Smooth muscle cell (in vitro differentiated cells): ENCODE measurements at regions not wholly inside any gene's neighbourhood (a gene's known extent, or its start where the extent isn't known, plus 50 kb on each side); places are given as distances from the start of the nearest gene placed in this dataset.

Experiments
- DNase-seq: peaks from one replicate; lab custom pipeline; 2025; ENCODE audit not compliant: unreplicated experiment; lab: John Stamatoyannopoulos, UW
- H2AFZ ChIP-seq: fragments of 200-600 bp; sonication (generic); 2 replicates; pipeline ENCODE4 v1.6.0; 2016; ENCODE audit warnings: antibody characterized with exemption, low read depth, mild to moderate bottlenecking
- H3F3A ChIP-seq: fragments of 200-600 bp; sonication (generic); 2 replicates; pipeline ENCODE4 v1.6.0; 2017; ENCODE audit warnings: antibody characterized with exemption, low read depth
- H3K27ac ChIP-seq: fragments of 200-600 bp; sonication (generic); 2 replicates; pipeline ENCODE4 v1.5.1; 2016; ENCODE audit warnings: low read depth, mild to moderate bottlenecking
- H3K27me3 ChIP-seq: fragments of 200-600 bp; sonication (generic); 2 replicates; pipeline ENCODE4 v1.6.1; 2016; ENCODE audit warnings: low read depth, mild to moderate bottlenecking
- H3K36me3 ChIP-seq: fragments of 200-600 bp; sonication (generic); 2 replicates; pipeline ENCODE4 v1.5.1; 2016; ENCODE audit warnings: low read depth
- H3K4me1 ChIP-seq: fragments of 200-600 bp; sonication (generic); 2 replicates; pipeline ENCODE4 v1.5.1; 2016; ENCODE audit warnings: low read depth
- H3K4me2 ChIP-seq: fragments of 200-600 bp; sonication (generic); 2 replicates; pipeline ENCODE4 v1.6.0; 2016; ENCODE audit warnings: mild to moderate bottlenecking
- H3K4me3 ChIP-seq: fragments of 200-600 bp; sonication (generic); 2 replicates; pipeline ENCODE4 v1.5.1; 2016; ENCODE audit warnings: mild to moderate bottlenecking
- H3K79me2 ChIP-seq: fragments of 200-600 bp; sonication (generic); 2 replicates; pipeline ENCODE4 v1.6.0; 2016; ENCODE audit warnings: low read depth, mild to moderate bottlenecking
- H3K9ac ChIP-seq: fragments of 200-600 bp; sonication (generic); 2 replicates; pipeline ENCODE4 v1.6.0; 2016; ENCODE audit warnings: low read depth
- H3K9me3 ChIP-seq: fragments of 200-600 bp; sonication (generic); replicated peaks from 2 replicates; pipeline ENCODE4 v1.5.1; 2016; ENCODE audit warnings: low read depth
- H4K20me1 ChIP-seq: fragments of 200-600 bp; sonication (generic); 2 replicates; pipeline ENCODE4 v1.6.0; 2016; ENCODE audit warnings: low read depth
- CTCF ChIP-seq: fragments of 200-600 bp; sonication (generic); IDR thresholded peaks from 2 replicates; pipeline ENCODE4 v1.5.1; 2017; ENCODE audit warnings: borderline replicate concordance, mild to moderate bottlenecking, antibody characterized with exemption; ENCODE audit not compliant: insufficient read depth, poor library complexity, severe bottlenecking
- WGBS: methylation state at CpG from one replicate; pipeline ENCODE4 v1.1.7; 2016; ENCODE audit warnings: low lambda C conversion rate; 5-methylcytosine and 5-hydroxymethylcytosine counted together

- 100% methylated on average over 1 of the region's 1 CpG for WGBS
- no peaks in the 10 kb centered on the region for H3K4me1 ChIP-seq
Observed at GRCh38 chr18:4817665-4818064, 362.6 kb upstream of the DLGAP1 start.

DNA sequence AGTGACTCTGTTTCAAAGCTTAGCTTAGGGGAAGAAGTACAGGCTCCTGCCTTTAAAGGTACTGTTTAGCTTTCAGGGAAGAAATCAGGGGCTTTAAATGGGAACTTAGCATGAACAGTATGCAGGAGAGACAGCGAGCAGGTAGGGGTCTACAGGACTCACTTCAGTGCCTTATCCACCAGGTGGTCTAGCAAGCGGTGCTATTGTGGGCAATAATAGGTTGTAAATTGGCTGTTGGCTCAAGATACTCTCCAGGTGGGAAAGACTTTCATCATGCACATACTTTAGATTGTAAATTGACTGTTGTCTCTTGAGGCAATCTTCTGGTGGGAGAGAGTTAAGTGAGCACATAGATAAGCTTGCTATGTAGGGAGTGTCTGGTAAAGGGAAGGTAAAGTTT is 358.6 kb upstream of the DLGAP1 start:
- no peak overlapping the region for H3K4me2 ChIP-seq
- H4K20me1 ChIP-seq = no peaks in the 10 kb centered on the region
- no peak overlapping the region for H2AFZ ChIP-seq
- H3K27ac ChIP-seq = no peak overlapping the region
- 78% methylated on average over 2 of the region's 2 CpGs for WGBS
- H3K4me1 ChIP-seq = peaks cover 3% of the 10 kb centered on the region
- H3F3A ChIP-seq = no peaks in the 10 kb centered on the region
- no peaks in the 10 kb centered on the region for H3K79me2 ChIP-seq
- no peaks in the 10 kb centered on the region for H3K9me3 ChIP-seq
- no peak overlapping the region for H3K4me3 ChIP-seq
- no peaks in the 10 kb centered on the region for H3K27me3 ChIP-seq
- no peak for DNase-seq
- no peak overlapping the region for H3K9ac ChIP-seq
- TF ChIP-seq CTCF = no peak
- H3K36me3 ChIP-seq = no peaks in the 10 kb centered on the region

More at GRCh38 chr18:4817665-4818064, 362.6 kb upstream of the DLGAP1 start:
- no peak overlapping the region for H3K27ac ChIP-seq
- no peak for DNase-seq
- H3K9me3 ChIP-seq = no peaks in the 10 kb centered on the region
- no peaks in the 10 kb centered on the region for H3F3A ChIP-seq
- no peaks in the 10 kb centered on the region for H3K27me3 ChIP-seq
- H3K36me3 ChIP-seq = no peaks in the 10 kb centered on the region
- H4K20me1 ChIP-seq = no peaks in the 10 kb centered on the region
- H3K79me2 ChIP-seq = no peaks in the 10 kb centered on the region
- H3K4me2 ChIP-seq = no peak overlapping the region
- H3K4me3 ChIP-seq = no peak overlapping the region
- H2AFZ ChIP-seq = no peak overlapping the region
- TF ChIP-seq CTCF = no peak
- no peak overlapping the region for H3K9ac ChIP-seq

DNA sequence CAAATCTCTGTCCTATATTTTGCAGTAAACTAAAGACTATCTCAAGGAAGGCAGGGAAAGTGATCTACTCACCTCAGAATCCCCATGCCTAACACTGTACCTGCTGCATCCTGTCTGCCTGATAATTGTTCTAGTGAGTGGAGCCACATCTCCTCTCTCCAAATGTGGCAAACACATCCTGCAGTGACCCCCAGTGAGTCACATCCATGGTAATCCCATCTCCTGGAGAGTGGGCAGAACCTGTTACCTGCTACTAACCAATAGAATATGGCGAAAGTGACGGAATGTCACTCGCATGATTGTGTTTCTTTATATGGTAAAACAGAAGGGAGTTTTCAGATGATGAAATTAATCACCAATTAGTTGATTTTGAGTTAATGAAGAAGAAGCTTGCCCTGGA is 353.8 kb upstream of the DLGAP1 start:
- DNase-seq = no peak
- no peaks in the 10 kb centered on the region for H3F3A ChIP-seq
- H3K4me1 ChIP-seq = peaks cover 3% of the 10 kb centered on the region
- no peak overlapping the region for H3K9ac ChIP-seq
- no peaks in the 10 kb centered on the region for H3K79me2 ChIP-seq
- 95% methylated on average over 3 of the region's 3 CpGs for WGBS
- TF ChIP-seq CTCF = no peak
- H3K27ac ChIP-seq = no peak overlapping the region
- no peaks in the 10 kb centered on the region for H4K20me1 ChIP-seq
- H3K36me3 ChIP-seq = no peaks in the 10 kb centered on the region
- H3K4me3 ChIP-seq = no peak overlapping the region
- H3K4me2 ChIP-seq = no peak overlapping the region
- H2AFZ ChIP-seq = no peak overlapping the region
- H3K9me3 ChIP-seq = no peaks in the 10 kb centered on the region
- no peaks in the 10 kb centered on the region for H3K27me3 ChIP-seq

DNA sequence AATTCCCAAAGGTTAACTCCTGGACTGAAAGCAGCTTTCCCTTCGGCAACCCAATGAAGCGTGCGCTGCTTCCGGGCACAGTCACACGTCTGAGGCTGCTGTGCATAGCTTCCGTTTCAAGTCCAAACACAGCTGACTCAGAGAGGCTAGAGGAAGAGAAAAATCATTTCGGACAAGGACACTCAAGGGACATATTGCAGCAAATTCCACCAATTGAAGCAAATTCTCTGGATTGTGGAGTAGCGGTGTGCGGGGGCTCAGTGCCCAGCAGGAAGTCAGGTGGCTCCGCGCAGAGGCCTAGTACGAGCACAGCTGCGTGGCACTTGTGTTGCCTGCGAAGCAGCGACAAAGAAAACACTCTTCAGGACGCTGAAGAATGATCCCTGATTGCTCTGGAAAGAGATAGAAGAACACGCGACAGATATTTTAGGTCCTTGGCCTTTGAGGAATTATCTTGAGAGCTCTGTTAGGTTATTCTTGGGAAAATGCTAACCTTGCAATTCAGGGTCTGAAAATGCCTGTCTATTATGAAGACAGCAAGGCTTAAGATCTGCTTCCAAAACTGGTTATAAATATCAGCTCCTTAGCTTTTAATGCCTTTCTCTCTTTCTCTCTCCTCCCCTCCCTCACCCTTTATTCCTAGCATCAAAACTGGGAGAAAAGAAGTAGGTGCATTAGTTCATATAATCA is 352.6 kb upstream of the DLGAP1 start:
- Histone ChIP-seq H3K4me1 (peaks cover 3% of the 10 kb centered on the region), H3K27ac (no peak overlapping the region), H3K36me3 (no peaks in the 10 kb centered on the region), H3K4me3 (no peak overlapping the region), H2AFZ (no peak overlapping the region), H3K9me3 (no peaks in the 10 kb centered on the region), H4K20me1 (no peaks in the 10 kb centered on the region), H3K79me2 (no peaks in the 10 kb centered on the region), H3F3A (no peaks in the 10 kb centered on the region), H3K9ac (no peak overlapping the region), H3K4me2 (no peak overlapping the region), H3K27me3 (no peaks in the 10 kb centered on the region)
- no peak for DNase-seq
- WGBS = 93% methylated on average over 18 of the region's 18 CpGs
- no peak for TF ChIP-seq CTCF
